IgD-negative memory B cell (primary cell): ENCODE measurements at regions not wholly inside any gene's neighbourhood (a gene's known extent, or its start where the extent isn't known, plus 50 kb on each side); places are given as distances from the start of the nearest gene placed in this dataset.

ENCODE experiments used
- H3K27ac Mint-ChIP-seq, 3 donors: one replicate each; pipeline ENCODE4 v1.8.0; 2020 to 2022; ENCODE audit warnings: mild to moderate bottlenecking in 3 of 3, mixed read lengths in 3 of 3, moderate library complexity in 1 of 3
- H3K27me3 Mint-ChIP-seq: one replicate; pipeline ENCODE4 v1.8.0; 2021; ENCODE audit warnings: mixed read lengths
- H3K36me3 Mint-ChIP-seq: one replicate; pipeline ENCODE4 v1.8.0; 2020; ENCODE audit warnings: mild to moderate bottlenecking, mixed read lengths
- H3K4me1 Mint-ChIP-seq, 3 donors: one replicate each; pipeline ENCODE4 v1.8.0; 2020 to 2022; ENCODE audit warnings: mixed read lengths in 3 of 3, mild to moderate bottlenecking in 1 of 3
- H3K4me3 Mint-ChIP-seq, 4 donors: one replicate each; pipeline ENCODE4 v1.8.0; 2020 to 2022; ENCODE audit warnings: mild to moderate bottlenecking in 4 of 4, mixed read lengths in 4 of 4, moderate library complexity in 3 of 4
- H3K9me3 Mint-ChIP-seq, 3 donors: one replicate each; pipeline ENCODE4 v1.8.0; 2020 to 2021; ENCODE audit warnings: mixed read lengths in 3 of 3, mild to moderate bottlenecking in 1 of 3

DNA sequence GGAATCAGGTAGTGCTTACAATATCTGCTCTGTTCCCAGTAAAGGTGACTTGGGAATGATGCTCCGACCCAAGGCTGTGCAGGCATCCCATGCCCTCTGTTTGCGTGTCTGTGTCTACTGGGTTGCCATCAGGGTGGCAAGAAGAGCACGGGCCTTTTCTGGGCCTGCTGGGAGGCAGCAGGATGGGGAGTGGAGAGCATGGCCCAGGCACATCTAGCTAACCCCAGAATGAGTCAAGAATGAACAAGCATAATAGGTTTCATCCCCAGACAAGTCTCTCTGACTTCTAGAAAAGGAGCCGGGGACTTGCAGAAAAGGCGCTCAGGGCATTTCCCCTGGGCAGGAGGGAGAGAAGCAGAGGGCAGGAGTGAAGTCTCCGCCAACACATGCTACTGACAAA lies 260.4 kb downstream of the IRX1 start:
- Mint-ChIP-seq H3K4me1 (peaks cover 0 to 2% (median 0%) of the 10 kb centered on the region in 3 donors), H3K27ac (no peak overlapping the region), H3K9me3 (peaks cover 4 to 5% (median 5%) of the 10 kb centered on the region in 3 donors), H3K36me3 (peaks cover 2% of the 10 kb centered on the region), H3K4me3 (no peak overlapping the region), H3K27me3 (no peaks in the 10 kb centered on the region)

DNA sequence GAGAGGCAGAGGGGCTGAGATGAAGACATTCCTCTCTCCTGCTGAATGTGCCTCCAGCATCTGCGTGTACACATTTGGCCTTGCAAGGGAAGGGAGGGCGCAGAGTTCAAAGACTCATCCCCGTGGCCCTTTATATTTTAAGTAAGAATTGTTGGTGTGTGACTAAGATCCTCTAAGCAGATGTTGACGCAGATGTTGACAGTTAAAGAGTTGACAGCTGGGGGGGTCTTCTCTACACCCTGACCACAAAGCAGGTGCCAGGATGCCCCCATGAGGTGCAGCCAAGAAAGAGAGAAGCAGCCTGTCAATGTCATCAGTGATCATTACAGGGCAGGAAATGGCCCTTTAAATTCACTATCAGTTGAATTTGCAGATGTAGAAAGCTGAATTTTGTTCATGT lies 262.9 kb downstream of the IRX1 start:
- Mint-ChIP-seq H3K27ac (no peak overlapping the region), H3K27me3 (no peaks in the 10 kb centered on the region), H3K9me3 (peaks cover 3 to 5% (median 5%) of the 10 kb centered on the region in 3 donors), H3K36me3 (peaks cover 2% of the 10 kb centered on the region), H3K4me1 (no peaks in the 10 kb centered on the region), H3K4me3 (no peak overlapping the region)

DNA sequence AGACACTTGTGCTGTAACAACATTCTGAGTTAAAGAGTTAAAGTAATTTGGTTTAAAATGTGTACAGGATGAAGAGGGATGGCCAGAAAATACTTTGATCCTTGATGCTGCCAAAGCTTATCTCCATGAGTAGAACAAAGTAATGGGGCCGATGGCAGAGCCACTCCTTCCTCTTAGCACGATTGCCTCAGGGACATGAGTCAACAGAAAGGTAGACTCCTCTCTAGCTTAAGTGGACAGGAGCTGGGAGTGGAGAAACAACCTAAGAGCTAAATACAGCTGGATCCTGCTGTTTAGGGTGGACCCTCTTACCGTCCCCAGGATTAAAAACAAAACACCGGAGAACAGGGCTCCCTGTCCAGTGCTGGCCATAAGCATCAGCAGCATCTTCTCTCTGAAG lies 267.3 kb downstream of the IRX1 start:
- Mint-ChIP-seq H3K9me3 (peaks cover 2 to 5% (median 5%) of the 10 kb centered on the region in 3 donors), H3K36me3 (peaks cover 2% of the 10 kb centered on the region), H3K27me3 (no peaks in the 10 kb centered on the region), H3K4me3 (no peak overlapping the region), H3K4me1 (no peaks in the 10 kb centered on the region), H3K27ac (no peak overlapping the region)

DNA sequence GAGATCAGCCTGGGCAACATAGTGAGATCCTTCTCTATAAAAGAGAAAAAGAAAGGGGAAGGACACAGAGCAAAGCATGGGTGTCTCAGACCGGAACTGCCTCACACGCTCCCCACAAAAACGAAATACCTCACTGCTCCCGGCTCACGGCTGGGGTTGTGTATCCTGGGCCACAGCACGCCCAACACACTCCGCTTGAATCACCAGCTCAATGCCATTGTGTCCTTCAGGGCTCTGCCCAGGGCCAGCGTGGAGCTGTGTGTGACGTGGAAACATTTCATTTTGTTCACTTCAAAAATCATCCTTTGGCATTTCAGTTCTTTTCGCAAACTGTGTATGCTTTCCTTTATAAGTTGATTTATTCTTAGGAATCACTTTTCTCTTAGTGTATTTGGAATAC lies 279.5 kb downstream of the IRX1 start:
- H3K27ac Mint-ChIP-seq: no peak overlapping the region
- H3K4me3 Mint-ChIP-seq: no peak overlapping the region
- peaks cover 0 to 12% (median 5%) of the 10 kb centered on the region in 3 donors for H3K9me3 Mint-ChIP-seq
- no peaks in the 10 kb centered on the region for H3K27me3 Mint-ChIP-seq
- no peaks in the 10 kb centered on the region for H3K4me1 Mint-ChIP-seq
- H3K36me3 Mint-ChIP-seq: no peaks in the 10 kb centered on the region

DNA sequence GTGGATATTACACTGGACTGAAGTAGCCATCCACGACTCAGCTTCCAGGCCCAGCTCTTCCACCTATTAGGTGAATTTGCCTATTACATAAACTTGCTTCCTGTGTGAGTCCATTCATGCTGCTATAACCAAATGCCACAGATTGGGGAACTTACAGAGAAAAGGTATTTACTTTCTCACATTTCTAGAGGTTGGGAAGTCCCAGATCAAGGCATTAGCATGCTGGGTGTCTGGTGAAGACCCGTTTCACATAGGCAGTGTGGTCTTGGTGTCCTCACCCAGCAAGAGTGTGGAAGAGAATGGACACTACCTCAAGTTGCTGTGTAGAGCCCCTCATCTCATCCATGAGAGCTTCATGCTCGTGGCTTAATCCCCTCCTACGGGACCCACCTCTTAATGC lies 282.6 kb downstream of the IRX1 start:
- Mint-ChIP-seq H3K27me3 (peaks cover 1% of the 10 kb centered on the region), H3K36me3 (no peaks in the 10 kb centered on the region), H3K4me1 (no peaks in the 10 kb centered on the region), H3K9me3 (peaks cover 1 to 7% (median 5%) of the 10 kb centered on the region in 3 donors), H3K4me3 (no peak overlapping the region), H3K27ac (no peak overlapping the region)

DNA sequence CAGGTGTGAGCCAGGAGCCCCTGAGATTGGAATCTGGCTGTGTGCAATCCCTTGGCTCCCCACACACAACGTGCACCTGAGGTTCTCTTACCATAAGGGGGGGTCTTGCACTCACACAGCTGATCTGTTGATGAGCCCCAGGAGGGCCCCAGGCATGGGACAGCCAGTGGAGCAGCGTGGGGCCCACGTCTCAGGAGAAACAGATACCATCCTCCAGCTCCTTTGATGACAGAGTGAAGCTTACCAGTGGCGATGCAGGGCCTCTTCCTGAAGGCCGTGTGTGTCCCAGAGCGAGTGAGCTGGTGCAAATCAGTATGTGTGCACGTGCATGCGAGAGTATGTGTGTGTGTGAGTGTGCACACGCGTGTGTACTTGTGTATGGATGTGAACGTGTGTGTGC lies 287.4 kb downstream of the IRX1 start:
- Mint-ChIP-seq H3K9me3 (peaks cover 1 to 11% (median 7%) of the 10 kb centered on the region in 3 donors), H3K27me3 (peaks cover 1% of the 10 kb centered on the region), H3K27ac (no peak overlapping the region), H3K36me3 (no peaks in the 10 kb centered on the region), H3K4me3 (no peak overlapping the region), H3K4me1 (no peaks in the 10 kb centered on the region)

DNA sequence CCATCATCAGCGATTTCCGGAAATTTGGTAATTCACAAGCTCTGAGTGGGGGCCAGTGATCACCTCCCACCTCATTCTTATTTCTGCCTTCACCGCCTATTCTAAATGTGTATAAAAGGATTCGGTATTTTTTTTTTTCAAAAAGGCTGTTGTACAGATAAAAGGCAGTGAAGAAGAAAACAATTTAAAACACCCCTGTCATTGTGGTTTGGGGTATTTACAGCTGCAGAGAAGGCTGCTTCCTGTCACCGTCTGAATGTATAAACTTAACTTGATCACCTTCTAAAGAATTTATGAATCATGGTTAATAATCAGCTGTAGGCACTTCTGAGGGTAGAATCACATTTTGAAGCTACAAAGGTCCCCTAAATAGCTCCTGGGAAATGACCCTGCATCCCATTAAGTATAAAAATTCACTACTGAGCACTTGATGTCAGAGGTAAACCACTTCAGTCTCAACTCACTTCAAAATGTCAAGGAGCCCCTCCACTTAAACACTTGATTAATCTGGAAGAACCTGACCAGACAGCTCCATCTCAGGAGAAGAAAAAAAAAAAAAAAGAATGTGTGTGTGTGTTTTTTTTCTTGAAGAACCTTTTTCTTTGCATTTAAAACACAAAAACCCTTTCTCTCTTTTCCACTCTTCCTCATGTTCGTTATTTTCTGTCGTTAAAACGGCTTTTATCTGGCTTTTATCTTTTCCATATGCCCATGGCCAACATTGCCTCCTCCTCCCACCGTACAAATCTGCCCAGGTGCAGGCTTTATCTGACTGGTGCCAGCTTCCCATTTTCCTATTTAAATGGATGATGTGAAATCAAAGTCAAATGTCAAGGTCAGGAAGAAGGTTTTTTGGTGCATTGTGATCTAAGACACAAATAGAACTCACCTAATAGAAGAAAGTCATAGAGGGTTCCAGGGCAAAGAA lies 291.2 kb downstream of the IRX1 start:
- Mint-ChIP-seq H3K27me3 (no peaks in the 10 kb centered on the region), H3K4me1 (no peaks in the 10 kb centered on the region), H3K27ac (no peak overlapping the region), H3K9me3 (peaks cover 4 to 11% (median 4%) of the 10 kb centered on the region in 3 donors), H3K36me3 (peaks cover 3% of the 10 kb centered on the region), H3K4me3 (no peak overlapping the region)

DNA sequence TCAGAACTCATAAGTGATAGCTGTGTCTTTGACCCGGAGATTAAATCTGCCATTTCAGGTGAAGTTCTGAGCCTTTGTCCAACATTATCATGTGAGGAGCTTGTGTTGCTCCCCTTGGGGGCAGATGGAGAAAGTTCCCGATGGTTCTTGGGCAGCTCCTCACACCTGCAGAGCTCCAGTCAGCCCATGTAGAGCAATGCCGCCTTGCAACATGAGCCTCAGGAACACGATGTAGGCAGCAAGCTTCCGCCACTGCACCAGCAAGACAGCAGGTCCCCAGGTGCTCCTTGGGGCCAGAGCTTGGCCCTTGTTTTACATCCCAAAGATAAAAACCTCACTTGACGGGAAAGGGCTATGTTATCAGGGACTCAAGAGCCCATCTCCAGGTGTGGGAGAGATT lies 292.7 kb downstream of the IRX1 start:
- no peaks in the 10 kb centered on the region for H3K27me3 Mint-ChIP-seq
- H3K27ac Mint-ChIP-seq: no peak overlapping the region
- H3K4me1 Mint-ChIP-seq: no peaks in the 10 kb centered on the region
- peaks cover 4 to 9% (median 4%) of the 10 kb centered on the region in 3 donors for H3K9me3 Mint-ChIP-seq
- H3K4me3 Mint-ChIP-seq: no peak overlapping the region
- peaks cover 3% of the 10 kb centered on the region for H3K36me3 Mint-ChIP-seq

DNA sequence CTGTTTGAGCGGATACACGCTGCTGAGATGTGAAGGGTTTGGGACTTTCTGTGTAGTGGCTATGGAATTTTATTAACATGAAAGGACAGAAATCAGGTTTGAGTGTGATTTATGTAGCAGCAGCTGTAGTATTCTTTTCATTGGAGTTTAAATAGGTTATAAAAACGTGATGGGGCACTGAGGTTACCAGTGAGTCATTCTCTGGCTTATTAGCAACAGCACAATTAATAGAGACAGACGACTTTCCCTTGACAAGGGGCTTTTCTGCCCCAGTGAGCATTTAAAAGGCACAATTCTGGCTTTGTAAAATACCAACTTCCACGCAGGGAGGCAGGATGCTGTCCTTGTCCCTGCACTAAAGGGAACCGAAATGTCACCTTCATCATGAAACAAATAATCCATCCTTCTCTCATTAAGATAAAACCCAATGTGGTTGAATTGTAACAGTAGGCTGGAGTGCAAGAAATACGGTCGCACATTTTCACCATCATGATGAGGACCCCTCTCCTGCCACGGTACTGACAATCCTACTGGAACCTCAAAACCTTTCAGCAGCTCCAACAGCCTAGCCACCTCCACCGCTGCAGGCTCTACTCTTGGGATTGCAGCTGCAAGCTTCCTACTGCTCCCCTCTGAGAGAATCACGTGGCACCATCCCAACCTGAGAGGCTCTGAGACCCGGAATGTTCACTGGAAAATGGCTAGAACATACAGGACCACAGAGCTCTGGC lies 293.9 kb downstream of the IRX1 start:
- no peaks in the 10 kb centered on the region for H3K27me3 Mint-ChIP-seq
- peaks cover 6% of the 10 kb centered on the region for H3K36me3 Mint-ChIP-seq
- no peak overlapping the region for H3K4me3 Mint-ChIP-seq
- H3K4me1 Mint-ChIP-seq: no peaks in the 10 kb centered on the region
- peaks cover 4 to 10% (median 8%) of the 10 kb centered on the region in 3 donors for H3K9me3 Mint-ChIP-seq
- H3K27ac Mint-ChIP-seq: no peak overlapping the region

DNA sequence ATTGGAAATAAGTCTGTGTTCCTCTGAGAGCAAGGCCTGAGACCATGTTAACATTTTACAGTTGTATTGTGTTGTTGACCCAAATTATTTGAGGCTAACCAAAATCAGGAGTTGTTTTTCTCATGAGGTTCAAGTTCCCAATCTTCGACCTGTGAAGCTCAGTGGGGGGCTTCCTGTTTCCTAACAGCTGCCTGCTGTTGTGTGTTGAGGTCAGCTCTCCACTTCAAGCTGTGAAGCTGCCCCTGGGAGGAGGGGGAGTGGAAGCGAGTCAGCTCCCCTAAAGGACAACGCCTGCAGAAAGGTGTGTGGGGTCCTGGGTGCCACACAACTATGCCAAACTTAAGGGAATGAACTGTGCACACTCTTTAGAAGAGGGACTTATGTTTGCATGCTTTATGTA lies 295.5 kb downstream of the IRX1 start:
- Mint-ChIP-seq H3K9me3 (peaks cover 3 to 13% (median 6%) of the 10 kb centered on the region in 3 donors), H3K27ac (no peak overlapping the region), H3K27me3 (no peaks in the 10 kb centered on the region), H3K4me1 (no peaks in the 10 kb centered on the region), H3K4me3 (no peak overlapping the region), H3K36me3 (peaks cover 6% of the 10 kb centered on the region)

DNA sequence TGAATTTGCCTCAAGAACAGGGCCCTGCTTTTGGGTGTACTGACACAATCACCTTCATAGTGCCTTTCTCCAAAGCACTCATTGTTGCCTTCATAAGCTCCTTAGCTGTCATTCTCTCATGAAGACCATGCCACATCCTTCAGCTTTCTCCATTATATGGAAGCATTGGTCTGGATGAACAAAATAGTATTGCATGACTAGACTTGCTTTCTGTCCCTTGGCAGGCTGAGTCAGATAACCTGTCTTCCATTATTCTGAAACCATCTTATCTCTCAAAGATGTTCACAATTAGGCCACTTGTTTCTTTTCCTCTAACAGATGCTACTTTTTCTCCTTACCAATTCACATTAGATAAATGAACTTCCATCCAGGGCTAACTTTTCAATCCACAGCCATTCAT lies 297.9 kb downstream of the IRX1 start:
- Mint-ChIP-seq H3K4me1 (no peaks in the 10 kb centered on the region), H3K27me3 (no peaks in the 10 kb centered on the region), H3K4me3 (no peak overlapping the region), H3K36me3 (peaks cover 6% of the 10 kb centered on the region), H3K27ac (no peak overlapping the region), H3K9me3 (peaks cover 5 to 11% (median 10%) of the 10 kb centered on the region in 3 donors)

DNA sequence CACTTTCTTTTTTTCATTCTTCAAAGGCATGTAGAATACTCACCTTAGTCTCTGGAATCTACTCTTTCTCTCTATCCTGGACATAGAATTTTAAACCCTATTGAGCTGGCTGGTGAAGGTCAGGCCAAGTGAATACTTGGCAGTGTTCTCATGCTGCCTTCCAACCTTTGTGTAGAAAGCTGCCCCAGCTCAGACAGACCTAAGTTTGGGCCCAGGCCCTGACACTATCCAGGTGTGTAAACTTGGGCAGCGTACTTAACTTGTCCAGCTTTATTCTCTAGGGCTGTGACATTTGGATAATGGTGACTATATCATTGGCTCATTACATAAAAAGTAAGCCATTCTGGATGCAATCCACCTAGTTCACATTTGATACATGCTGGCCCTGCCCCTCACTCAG lies 298.3 kb downstream of the IRX1 start:
- no peaks in the 10 kb centered on the region for H3K27me3 Mint-ChIP-seq
- no peak overlapping the region for H3K4me3 Mint-ChIP-seq
- peaks cover 6% of the 10 kb centered on the region for H3K36me3 Mint-ChIP-seq
- H3K9me3 Mint-ChIP-seq: peaks cover 5 to 11% (median 10%) of the 10 kb centered on the region in 3 donors
- no peaks in the 10 kb centered on the region for H3K4me1 Mint-ChIP-seq
- H3K27ac Mint-ChIP-seq: no peak overlapping the region

DNA sequence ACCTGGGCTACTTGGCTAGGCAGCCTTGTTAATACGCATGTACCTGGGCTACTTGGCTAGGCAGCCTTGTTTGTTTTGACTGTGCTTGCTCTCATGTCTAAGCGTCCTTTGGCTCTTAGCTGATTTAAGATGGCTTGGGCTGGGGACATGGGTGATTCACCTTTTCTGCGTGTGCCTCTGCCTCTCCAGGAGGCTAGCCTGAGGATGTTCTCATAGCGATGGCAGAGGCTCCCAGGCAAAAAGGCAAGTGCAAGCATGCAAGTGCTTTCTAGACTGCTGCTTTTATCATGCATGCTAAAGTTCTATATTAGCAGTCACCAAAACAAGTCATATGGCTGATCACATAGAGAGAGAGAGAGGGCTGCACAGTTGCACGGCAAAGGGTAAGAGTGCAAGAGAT lies 300.5 kb downstream of the IRX1 start:
- Mint-ChIP-seq H3K4me3 (no peak overlapping the region), H3K4me1 (no peaks in the 10 kb centered on the region), H3K27me3 (no peaks in the 10 kb centered on the region), H3K9me3 (peaks cover 2 to 11% (median 10%) of the 10 kb centered on the region in 3 donors), H3K27ac (no peak overlapping the region), H3K36me3 (peaks cover 3% of the 10 kb centered on the region)

DNA sequence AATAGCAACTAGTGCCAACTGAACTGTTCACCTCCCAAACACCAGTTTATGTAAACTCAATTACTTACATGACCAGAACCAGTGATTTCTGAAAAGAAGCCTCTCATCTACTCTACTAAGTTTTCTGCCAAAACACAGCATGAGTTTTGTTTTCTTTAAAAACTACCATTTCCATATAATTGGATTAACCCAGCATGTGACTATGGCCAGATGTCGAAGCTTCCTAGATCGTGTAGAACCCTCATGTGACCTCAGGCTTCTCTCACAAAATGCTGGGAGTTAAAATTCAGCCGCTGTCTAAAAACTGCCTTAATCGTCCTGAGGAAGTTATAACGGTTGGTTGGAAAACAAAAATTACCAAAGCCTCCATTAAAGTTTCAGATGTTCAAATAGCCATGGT lies 303.5 kb downstream of the IRX1 start:
- no peak overlapping the region for H3K27ac Mint-ChIP-seq
- H3K4me3 Mint-ChIP-seq: no peak overlapping the region
- peaks cover 4 to 14% (median 8%) of the 10 kb centered on the region in 3 donors for H3K9me3 Mint-ChIP-seq
- H3K4me1 Mint-ChIP-seq: peaks cover 0 to 2% (median 0%) of the 10 kb centered on the region in 3 donors
- peaks cover 2% of the 10 kb centered on the region for H3K36me3 Mint-ChIP-seq
- H3K27me3 Mint-ChIP-seq: no peaks in the 10 kb centered on the region

DNA sequence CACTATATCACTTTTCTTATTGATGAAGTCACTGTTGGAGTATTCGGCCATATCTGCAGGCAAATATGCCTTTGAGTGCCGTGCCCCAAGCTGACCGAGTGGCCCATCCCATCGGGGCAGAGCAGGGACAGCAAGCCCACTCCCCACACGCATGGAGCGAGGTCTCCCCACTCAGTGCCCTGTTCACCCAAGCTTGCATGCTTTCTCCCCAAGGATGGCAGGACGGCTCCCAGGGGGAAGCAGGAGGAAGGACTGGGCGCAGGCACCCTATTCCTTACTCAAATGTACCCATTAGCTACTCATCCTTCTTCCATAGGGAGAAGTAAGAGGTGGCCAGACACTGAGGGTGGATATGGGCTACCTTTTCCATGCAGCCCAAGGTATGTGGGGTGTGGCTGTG lies 309.0 kb downstream of the IRX1 start:
- H3K9me3 Mint-ChIP-seq: peaks cover 5 to 6% (median 6%) of the 10 kb centered on the region in 3 donors
- H3K36me3 Mint-ChIP-seq: peaks cover 2% of the 10 kb centered on the region
- peaks cover 0 to 2% (median 0%) of the 10 kb centered on the region in 3 donors for H3K4me1 Mint-ChIP-seq
- H3K27ac Mint-ChIP-seq: no peak overlapping the region
- no peaks in the 10 kb centered on the region for H3K27me3 Mint-ChIP-seq
- no peak overlapping the region for H3K4me3 Mint-ChIP-seq
